ENCODE measurements at regions not wholly inside any gene's neighbourhood (a gene's known extent, or its start where the extent isn't known, plus 50 kb on each side); places are given as distances from the start of the nearest gene placed in this dataset.

DNA sequence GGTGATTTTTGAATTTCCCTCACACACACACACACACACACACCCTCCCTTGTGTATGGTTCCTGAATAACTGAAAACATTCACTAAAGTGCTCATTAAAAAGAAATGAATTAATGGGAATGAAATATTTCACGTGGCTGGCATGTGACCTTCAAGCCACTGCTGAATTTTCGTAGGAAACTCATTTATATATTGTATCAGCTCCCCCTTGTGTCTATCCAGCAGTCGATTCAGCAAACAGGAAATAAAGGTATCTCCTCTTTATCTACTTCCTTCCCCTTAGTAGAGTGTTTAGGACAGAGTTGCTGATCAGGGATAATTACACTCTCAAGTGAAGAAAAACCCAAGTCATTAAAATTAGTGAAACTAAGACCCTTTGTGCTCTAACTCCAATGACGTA lies 912.6 kb upstream of the LCORL start:
- no peak for DNase-seq (ENCODE audit: low read depth in 3 of 3, low spot score in 1 of 3)

DNA sequence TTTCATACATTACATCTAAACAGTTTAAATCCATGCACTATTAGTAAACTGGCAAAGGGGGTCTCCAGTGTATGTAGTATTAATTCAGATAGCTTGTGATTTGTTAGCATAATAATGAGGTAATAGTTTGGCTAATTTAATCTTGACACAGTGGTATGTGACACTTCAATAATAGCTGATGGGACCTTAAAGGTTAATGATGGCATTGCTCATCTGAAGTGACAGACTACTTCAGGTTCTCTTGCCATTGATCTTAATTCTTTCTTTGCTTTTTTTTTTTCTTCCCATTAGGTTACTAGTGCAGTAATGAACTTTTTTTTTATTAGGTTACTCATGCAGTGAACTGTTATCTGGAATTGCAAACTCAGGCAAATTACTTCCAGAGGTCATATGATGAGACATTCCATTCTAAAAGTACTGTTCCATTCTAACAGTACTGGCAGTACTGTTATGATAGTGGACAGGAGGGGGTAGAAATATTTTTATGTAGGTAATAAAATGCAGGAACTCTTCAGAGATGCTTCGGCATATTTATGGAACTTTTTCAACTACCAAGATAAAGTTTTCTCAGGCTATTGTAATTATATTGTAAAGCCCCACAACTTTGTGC lies 911.3 kb upstream of the LCORL start:
- no peak for DNase-seq (ENCODE audit: low read depth in 3 of 3, low spot score in 1 of 3)

DNA sequence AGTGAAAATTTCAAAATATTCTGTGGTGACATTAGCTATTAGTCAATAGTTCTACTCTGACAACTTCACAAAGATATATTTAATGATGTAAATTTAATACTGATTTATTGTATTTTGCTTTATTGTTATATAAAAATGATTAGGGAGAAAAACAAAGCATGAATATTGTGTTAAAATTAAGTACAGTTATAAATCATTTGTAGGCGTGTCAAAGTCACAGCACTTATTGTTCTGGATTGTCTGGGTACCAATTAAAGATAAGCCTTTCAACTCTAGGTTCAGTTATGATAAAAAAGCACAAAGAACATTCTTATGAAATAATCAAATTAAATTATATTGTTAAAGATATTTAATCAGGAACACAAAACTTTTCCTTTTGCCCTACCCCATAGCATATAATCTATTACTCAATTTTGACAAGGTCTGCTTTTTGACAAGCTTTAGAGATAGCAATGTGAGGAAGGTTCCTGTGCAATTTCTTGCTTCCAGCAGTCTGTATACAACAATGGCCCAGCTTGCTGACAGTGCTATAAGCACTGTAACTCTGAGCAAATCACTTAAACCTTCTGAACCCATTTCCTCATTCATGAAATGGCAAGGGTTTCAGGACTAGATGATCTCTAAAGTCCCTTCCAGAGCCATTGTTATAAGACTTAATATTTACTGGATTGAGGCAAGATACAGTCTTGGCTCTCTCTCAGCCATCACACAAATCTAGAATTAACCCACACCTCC lies 910.3 kb upstream of the LCORL start:
- no peak for DNase-seq (ENCODE audit: low read depth in 3 of 3, low spot score in 1 of 3)

DNA sequence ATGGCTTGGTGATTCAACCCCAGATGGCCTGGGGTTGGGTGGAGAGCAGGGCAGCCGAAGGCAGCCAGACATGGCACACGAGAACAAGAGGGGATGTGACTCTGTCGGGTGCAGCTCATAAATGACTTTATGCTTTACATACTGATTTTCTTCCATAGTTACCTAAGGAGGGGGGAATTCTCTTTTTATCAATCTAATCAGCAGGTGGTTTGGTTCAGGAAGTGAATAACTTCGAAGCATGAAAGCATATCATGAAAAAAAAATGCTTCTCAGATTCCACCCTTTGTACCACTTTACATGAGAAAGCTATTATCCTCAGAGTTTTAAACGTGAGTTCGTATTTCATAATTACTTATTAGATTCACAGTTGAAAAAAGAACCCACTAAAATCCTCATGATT lies 908.9 kb upstream of the LCORL start:
- no peak for DNase-seq (ENCODE audit: low read depth in 3 of 3, low spot score in 1 of 3)

DNA sequence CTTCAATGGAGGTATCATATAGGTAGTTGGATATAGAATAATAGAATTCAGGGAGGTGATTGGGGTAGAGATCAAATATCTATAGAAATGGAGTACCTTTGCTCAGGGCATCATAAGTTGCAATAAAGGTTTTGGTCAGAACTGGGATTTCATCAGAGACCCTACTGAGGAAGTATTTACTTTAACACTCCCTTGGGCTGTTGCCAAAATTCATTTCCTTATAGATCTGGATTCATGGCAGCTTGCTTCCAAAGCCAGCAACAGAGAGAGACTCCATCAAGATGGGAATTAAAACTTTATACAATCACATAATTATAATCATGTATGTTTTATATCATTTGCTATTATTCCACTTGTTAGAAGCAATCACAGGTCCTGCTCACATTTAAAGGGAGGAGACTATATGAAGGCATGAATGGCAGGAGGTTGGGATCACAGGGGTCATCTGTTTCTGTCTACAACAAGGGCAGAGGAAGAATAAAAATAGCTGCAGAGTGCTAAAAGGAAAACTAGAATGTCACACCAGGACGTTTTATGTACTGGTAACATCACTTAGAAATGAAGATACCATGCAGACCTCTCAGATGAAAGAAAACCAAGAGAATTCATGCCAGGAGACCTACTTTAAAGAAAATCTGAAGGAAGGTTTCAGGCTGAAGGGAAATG lies 902.1 kb upstream of the LCORL start:
- DNase-seq (ENCODE audit: low read depth in 3 of 3, low spot score in 1 of 3), result no peak

DNA sequence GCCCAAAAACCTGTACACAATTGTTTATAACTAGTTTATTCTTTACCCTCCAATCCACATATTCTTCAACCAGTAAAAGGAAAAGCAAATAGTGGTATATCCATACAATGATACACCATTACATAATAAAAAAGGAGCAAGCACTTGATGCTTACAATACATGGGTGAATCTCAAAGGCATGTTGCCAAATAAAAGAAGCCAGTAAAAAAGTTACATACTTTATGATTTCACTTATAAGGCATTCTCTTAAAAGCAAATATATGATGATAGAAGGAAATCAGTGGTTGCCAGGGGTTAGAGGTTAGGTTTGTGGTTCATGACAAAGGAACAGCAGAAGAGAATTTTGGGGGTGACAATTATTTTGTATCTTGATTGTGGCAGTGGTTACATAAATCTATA lies 896.1 kb upstream of the LCORL start:
- DNase-seq (ENCODE audit: low read depth in 3 of 3, low spot score in 1 of 3), result no peak

DNA sequence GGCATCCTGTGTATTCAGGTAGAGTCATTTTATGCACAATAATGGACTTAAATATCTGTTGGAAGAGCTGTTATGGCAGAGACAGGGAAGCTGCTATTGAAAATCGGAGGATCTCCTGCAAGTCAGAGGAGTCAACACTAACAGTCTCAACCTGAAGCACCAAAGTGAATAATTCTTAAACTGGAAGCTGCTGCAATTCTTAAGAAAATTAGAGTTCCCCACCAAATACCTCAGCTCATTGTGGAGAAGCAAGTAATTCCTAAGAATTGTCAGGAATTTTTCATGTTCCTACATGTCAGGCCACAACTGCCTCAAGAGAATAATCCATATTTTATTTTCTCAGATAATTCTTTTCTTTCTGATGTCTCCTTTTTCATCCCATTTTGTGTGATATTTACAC lies 892.6 kb upstream of the LCORL start:
- DNase-seq (ENCODE audit: low read depth in 3 of 3, low spot score in 1 of 3), result no peak

DNA sequence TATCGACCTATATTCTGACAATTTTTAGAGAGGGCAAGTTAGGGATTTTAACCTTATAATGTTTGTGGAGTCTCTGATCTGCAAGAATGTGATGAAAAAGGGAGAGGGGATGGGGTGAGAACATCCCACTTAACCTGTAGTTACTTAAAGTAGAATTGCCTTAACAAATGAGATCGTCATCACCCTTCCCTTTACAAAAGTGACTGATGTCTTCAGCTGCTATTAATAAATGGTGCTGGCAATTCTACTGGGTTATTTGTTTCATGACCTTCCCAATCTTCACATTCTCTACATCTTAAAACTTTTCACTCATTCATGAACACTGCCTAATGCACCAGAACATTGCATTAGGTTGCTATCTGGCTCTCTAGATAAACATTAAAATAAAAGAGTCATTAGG lies 873.4 kb upstream of the LCORL start:
- no peak for DNase-seq (ENCODE audit: low read depth in 3 of 3, low spot score in 1 of 3)

DNA sequence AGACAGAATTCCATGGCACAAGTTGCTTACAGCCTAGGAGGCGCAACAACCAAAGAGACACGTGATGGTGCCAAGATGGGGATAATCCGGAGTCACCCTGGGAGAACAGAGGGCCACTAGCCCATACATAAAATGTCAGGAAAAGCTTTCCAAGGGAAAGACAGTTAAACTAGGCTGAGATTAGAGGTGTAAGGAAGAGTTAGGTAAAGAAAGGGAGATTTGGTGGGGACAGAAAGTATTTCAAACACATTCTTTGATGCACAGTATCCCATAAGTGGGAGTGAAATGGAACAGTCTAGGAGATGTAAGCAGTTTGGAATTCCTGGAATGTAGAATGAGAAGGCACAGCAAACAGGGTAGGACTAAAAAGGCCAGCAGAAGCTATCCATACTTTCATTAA lies 860.9 kb upstream of the LCORL start:
- no peak for DNase-seq (ENCODE audit: low read depth in 3 of 3, low spot score in 1 of 3)

DNA sequence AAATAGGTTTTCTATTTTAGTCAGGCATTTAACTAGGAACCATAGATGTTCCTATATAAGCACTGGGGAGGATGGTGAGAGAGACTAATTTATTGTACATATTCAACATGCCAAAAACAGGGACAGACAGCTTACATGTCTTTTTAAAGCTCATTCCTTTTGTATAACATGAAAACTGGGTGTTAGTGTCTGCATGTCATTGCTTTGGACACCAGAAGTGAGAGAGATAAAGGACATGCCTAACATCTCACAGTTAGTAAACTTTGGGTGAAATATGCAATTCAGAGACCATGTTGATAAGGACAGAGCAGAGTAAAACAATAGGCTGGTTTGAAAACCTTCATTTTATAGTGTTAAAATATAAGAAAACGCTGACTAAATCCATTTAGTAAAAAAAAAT lies 860.0 kb upstream of the LCORL start:
- no peak for DNase-seq (ENCODE audit: low read depth in 3 of 3, low spot score in 1 of 3)

DNA sequence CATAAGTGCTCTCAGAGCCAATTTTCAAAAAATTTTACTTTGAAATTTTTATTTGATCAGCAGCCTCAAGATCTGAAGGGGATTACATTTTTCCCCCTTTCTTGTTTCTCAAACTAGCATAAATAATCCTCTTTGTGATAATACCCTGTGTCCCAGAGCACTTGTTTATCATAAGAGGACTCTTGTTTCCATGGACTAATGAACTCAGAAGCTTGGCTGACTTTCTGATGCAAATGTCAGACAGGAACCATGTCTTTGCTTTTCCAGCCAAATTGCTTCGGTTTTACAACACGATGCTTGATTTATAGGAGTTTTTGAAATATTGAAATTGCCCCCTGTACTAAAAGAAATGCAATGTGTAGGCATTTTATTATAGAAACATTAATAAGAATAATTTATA lies 859.3 kb upstream of the LCORL start:
- no peak for DNase-seq (ENCODE audit: low read depth in 3 of 3, low spot score in 1 of 3)

DNA sequence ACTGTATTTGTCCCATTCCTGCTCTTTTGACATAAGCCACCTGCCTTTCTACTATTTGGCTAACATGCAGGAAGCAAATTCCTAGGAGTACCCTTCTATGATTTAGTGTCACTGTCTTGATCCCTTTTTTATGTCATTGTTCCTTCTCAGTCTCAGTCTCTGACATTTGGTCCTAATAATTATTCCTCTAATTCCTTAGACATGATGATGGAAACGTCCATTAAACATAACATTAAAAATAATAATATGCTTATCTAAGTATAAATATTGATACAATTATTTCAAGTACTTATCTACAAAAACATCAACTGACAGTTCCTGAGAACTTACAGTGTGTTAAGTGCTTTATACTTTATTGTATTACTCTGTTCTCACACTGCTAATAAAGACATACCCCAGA lies 857.0 kb upstream of the LCORL start:
- no peak for DNase-seq (ENCODE audit: low read depth in 3 of 3, low spot score in 1 of 3)

DNA sequence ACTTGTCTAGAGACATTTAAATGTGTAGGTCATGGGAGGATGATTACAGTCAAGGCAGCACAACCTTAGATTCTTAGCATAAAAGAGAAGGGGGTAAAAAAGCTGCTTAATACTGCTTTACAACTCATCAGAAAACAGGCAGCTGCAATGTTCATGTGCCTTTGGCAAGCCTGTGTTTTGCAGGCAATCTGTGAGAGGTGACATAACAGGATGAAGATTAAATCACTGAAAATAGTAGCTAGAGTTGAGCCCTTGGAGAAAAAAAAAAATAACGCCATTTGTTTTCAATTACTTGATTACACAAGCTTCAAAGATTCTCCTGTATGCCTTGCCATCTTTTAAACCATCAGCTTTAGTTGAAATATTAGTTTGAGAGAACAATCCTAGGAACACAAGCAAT lies 847.6 kb upstream of the LCORL start:
- DNase-seq (ENCODE audit: low read depth in 3 of 3, low spot score in 1 of 3), result no peak

DNA sequence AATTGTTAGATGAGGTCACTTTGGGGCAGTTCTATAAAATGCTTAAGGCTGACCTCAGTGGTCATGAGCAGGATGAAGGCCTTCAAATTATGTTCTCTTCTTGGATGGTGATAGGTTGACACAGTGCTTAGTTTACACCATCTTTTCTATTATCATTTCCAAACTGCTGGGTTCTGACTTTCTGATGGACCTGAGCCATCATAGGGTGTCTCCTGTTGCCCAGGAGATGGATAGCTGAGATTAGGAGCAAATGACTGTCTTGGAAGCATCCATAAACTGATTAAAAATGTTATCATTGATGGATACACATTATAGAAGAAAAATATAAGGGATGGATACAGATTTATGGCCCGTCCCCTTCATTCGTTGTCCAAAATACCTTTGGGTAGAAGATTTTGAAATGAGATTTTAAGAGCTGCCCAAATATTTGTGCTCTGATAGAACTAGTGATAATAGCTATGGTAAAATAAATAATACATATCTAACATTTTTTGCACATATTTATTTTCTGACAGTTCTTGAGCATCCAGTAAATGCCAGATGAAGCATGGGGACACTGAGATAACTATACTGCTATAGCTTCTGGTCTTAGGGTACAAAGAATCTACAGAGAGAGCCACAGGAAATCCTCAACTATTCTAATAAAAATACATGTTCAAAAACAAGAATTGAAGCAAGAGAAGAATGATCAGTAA lies 839.4 kb upstream of the LCORL start:
- DNase-seq (ENCODE audit: low read depth in 3 of 3, low spot score in 1 of 3), result no peak

DNA sequence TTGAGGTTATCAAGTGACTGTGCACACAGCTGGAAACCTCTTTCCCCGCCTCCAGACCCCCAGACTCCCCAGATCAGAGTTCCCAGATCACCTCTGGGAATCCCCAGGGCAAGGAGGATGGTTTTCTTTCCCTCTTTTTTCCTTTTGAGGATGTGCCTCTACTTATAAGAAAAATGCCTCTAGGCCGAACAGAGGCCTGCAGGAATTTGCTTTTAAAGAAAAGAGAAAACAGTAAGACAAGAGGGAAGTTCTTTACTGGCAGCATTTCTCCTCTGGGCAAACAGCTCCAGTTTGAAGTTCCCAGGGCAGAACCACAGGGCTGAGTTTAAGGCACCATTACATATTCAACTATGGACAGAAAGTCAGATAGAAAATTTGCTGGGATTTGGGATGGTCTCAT lies 837.9 kb upstream of the LCORL start:
- DNase-seq (ENCODE audit: low read depth in 3 of 3, low spot score in 1 of 3), result no peak

DNA sequence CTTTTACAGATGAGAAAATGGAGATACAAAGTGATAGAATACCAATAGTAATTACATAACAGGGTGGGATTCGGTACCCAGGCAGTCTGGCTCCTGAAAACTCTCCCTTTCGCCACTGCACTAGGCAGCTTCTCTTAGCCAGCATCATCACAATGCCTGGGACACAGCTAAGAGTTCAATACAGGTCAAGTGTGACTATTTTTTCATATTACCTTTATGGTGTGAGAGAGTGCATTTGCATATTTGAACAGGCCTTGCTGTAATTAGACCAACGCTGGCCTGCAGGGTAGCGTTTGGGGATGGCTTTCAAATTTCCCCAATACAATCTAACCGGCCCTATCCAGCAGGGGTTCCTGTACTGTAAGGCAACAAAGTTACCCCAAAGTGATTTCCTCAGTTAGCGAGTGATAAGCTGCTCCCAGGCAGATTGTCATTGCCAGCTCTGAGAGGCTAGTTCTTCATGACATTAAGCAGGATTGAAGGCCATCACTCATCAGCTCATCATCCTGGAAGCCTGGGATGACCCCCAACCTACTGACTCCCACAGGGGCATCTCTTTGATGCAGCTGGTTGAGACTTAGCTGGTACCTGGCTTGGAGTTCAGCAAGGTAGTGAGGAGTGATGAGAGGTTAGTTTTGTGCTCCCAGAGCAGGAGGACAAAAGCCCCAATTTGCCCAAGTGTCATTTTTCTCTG lies 836.8 kb upstream of the LCORL start:
- no peak for DNase-seq (ENCODE audit: low read depth in 3 of 3, low spot score in 1 of 3)

DNA sequence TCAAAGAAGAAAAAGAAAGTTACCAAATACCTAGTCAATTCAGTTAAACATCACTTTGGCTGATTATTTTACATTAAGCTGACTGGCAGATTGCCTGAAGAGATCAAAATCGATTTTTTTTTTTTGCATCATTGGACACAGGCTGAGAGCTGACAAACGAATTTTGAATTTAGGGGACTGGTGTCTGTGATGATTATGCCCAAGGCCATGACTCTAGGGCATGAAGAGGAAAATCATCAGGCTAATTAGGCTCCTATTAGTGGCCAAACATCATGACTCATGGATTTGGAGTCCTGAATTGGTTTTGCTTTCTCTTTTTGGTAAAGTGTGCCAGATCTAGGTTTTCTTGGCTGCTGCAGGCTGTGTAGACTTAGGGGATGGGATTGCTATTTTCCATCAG lies 829.3 kb upstream of the LCORL start:
- DNase-seq (ENCODE audit: low read depth in 3 of 3, low spot score in 1 of 3), result no peak

DNA sequence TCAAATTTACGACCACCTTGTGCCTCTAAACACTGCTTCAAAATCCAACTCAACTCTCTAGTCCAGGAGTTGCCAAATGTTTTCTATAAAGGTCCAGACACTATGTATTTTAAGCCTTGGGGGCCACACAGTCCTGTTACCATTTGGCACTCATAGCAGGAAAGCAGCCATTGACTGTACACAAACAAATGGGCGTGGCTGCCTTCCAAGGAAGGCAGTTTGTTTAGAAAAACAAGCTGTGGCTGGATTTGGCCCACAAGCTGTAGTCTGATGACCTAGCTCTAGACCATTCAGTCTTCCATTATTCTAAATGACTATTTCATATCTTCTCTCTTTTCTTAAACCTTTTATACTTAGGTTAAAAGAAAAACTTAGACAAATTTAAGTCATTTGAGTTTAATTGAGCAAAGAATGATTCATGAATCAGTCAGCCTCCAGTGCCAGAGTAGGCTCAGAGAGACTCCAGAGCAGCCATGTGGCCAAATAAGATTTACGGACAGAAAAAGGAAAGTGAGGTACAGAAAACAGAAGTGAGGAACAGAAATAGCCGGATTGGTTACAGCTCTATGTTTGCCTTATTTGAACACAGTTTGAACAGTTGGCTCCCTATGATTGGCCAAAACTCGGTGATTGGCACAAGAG lies 825.8 kb upstream of the LCORL start:
- DNase-seq (ENCODE audit: low read depth in 3 of 3, low spot score in 1 of 3), result no peak

DNA sequence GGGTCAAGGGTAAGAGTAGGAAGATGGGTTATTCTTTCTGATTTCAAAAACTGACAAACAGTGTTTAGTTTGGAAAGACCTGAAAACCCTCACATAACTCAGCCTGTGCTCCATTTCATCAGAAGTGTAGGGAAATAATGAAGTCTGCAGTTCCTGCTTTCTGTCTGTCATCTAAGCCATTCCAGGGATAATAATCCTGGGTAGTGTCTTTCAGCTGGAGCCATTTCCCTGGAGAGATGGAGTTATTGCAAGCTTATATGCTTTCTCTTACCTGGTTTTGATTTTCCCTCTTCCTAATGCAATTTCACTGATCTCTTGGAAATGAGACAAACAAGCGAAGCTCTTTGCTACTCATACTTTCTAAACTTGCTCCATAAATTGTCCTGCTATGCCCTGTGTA lies 824.8 kb upstream of the LCORL start:
- DNase-seq (ENCODE audit: low read depth in 3 of 3, low spot score in 1 of 3), result no peak

DNA sequence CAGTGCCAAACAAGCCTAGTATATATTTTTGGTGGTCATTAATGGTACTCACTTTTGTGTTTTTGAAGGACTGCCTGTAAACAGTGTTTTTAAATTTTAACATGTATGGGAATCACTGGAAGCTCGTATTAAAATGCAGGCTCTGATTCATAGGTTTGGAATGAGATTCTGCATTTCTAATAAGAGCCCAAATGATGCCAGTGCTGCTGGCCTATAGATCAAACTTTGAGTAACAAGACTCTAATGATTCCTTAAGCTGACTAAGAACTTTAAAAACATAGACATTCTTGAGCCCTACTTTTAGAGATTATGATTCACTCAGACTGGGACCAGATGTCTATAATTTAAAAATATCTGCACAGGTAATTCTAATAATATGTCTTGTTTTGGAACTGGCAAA lies 823.2 kb upstream of the LCORL start:
- no peak for DNase-seq (ENCODE audit: low read depth in 3 of 3, low spot score in 1 of 3)

DNA sequence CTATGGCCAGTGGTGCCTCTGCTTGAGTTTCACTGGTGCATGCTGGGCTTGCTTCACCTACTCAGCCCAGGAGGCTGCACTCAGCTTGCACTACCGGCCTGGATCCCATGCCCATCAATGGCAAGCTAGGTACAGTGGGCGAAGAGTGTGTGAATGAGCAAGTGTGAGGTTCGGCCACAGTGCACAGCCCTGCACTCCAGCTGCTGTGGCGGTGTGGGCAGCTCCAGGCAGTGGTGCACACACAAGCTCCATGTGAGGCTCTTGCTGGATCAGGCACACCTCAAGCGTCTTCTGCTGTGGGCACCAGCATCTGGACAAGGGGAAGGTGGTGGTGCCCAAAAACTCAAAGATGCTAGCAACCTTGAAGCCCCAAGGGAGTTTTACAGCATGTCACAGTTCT lies 820.9 kb upstream of the LCORL start:
- no peak for DNase-seq (ENCODE audit: low read depth in 3 of 3, low spot score in 1 of 3)
